Testis (tissue), 2 donors: ENCODE measurements at regions not wholly inside any gene's neighbourhood (a gene's known extent, or its start where the extent isn't known, plus 50 kb on each side); places are given as distances from the start of the nearest gene placed in this dataset.

ENCODE experiments used
- POLR2A ChIP-seq: fragments of 450-650 bp; IDR thresholded peaks from one replicate; pipeline ENCODE4 v1.6.1; 2017; ENCODE audit warnings: antibody characterized with exemption, mild to moderate bottlenecking, moderate library complexity
- TF ChIP-seq, protein P1 (sequence below), 3 experiments: fragments of 450-650 bp in 2 of 3; fragments of 200-600 bp in 1 of 3; sonication (generic) in 1 of 3; IDR thresholded peaks; one replicate each; pipeline ENCODE4 v1.5.1; 2016 to 2019; ENCODE audit warnings: antibody characterized with exemption in 3 of 3, mild to moderate bottlenecking in 2 of 3, moderate library complexity in 1 of 3

DNA sequence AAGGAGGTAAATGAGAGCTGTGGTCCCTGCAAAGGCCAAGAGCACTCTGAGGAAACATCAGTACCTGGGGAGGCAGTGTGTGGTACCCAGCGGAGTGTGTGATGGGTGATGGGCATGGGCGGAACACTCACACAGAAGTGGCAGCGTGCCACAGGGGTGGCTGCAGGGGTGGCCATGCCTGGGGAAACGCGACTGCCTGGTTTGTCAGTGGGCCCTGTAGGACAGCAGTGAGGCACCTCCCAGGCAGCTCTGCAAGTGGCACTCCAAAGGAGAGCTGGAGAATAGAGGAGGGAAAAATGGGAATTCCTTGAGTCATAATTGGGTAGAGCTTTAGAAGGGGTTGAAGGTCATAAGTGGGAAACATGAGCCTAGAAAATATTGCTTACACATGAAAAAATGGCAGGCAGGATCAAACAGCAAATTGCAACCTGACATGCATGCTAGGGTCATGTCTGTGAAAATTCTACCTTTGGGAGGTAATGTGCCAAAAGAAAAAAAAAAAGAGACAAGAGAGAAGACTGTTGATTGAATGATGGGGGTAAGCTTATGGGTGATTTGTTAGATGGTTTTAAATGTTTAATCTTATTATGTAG lies 138.4 kb downstream of the RPLP1 start:
- TF ChIP-seq, protein P1, sequence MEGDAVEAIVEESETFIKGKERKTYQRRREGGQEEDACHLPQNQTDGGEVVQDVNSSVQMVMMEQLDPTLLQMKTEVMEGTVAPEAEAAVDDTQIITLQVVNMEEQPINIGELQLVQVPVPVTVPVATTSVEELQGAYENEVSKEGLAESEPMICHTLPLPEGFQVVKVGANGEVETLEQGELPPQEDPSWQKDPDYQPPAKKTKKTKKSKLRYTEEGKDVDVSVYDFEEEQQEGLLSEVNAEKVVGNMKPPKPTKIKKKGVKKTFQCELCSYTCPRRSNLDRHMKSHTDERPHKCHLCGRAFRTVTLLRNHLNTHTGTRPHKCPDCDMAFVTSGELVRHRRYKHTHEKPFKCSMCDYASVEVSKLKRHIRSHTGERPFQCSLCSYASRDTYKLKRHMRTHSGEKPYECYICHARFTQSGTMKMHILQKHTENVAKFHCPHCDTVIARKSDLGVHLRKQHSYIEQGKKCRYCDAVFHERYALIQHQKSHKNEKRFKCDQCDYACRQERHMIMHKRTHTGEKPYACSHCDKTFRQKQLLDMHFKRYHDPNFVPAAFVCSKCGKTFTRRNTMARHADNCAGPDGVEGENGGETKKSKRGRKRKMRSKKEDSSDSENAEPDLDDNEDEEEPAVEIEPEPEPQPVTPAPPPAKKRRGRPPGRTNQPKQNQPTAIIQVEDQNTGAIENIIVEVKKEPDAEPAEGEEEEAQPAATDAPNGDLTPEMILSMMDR (IDR thresholded peaks at IDR 0.05) = no peak
- TF ChIP-seq POLR2A = no peak
